ENCODE measurements at regions not wholly inside any gene's neighbourhood (a gene's known extent, or its start where the extent isn't known, plus 50 kb on each side); places are given as distances from the start of the nearest gene placed in this dataset.

- no peak for DNase-seq (ENCODE audit: extremely low spot score in 2 of 2)
- Histone ChIP-seq H3K4me3 (no peak overlapping the region), H3K4me1 (no peaks in the 10 kb centered on the region), H3K9me3 (no peaks in the 10 kb centered on the region), H3K27ac (no peak overlapping the region), H3K36me3 (no peaks in the 10 kb centered on the region), H3K27me3 (no peaks in the 10 kb centered on the region)
- TF ChIP-seq, protein P1, sequence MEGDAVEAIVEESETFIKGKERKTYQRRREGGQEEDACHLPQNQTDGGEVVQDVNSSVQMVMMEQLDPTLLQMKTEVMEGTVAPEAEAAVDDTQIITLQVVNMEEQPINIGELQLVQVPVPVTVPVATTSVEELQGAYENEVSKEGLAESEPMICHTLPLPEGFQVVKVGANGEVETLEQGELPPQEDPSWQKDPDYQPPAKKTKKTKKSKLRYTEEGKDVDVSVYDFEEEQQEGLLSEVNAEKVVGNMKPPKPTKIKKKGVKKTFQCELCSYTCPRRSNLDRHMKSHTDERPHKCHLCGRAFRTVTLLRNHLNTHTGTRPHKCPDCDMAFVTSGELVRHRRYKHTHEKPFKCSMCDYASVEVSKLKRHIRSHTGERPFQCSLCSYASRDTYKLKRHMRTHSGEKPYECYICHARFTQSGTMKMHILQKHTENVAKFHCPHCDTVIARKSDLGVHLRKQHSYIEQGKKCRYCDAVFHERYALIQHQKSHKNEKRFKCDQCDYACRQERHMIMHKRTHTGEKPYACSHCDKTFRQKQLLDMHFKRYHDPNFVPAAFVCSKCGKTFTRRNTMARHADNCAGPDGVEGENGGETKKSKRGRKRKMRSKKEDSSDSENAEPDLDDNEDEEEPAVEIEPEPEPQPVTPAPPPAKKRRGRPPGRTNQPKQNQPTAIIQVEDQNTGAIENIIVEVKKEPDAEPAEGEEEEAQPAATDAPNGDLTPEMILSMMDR (IDR thresholded peaks at IDR 0.05), result no peak
- TF ChIP-seq POLR2A (IDR thresholded peaks at IDR 0.05), result no peak
- TF ChIP-seq POLR2AphosphoS5 (IDR thresholded peaks at IDR 0.05; ENCODE audit: insufficient read depth in 1 of 2, low read depth in 1 of 2), result no peak
- intact Hi-C loops (cut with DNase I), result no loop called here
These were observed 122.1 kb upstream of the DIPK2B start for GRCh38 chrX:45322820-45323219.

DNA sequence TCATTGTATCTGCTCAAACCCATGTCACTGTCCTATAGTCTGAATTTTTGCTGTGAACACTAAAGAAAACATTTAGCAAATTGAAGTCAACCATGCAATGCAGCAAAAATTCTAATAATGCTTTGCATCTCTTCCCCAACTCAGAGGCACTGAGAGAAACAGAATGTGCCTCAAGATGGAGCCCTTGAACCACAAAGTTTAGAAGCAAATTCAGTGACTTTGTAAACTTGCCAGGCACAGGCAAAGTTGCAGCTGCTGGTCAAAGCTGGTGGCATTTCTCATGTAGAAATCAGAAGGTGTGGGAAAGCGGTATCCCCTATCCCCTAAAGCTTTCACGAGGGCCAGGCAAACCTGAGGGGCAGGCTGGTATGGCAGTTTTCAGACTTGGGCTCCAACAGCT, 121.7 kb upstream of the DIPK2B start:
- Histone ChIP-seq H3K9me3 (no peaks in the 10 kb centered on the region), H3K36me3 (no peaks in the 10 kb centered on the region), H3K27ac (no peak overlapping the region), H3K27me3 (no peaks in the 10 kb centered on the region), H3K4me1 (no peaks in the 10 kb centered on the region), H3K4me3 (no peak overlapping the region)
- no peak for DNase-seq (ENCODE audit: extremely low spot score in 2 of 2)
- TF ChIP-seq, protein P1 (IDR thresholded peaks at IDR 0.05), result peak in 1 of 3 experiments; percentile 39
- no peak for TF ChIP-seq POLR2AphosphoS5 (IDR thresholded peaks at IDR 0.05; ENCODE audit: insufficient read depth in 1 of 2, low read depth in 1 of 2)
- no peak for TF ChIP-seq POLR2A (IDR thresholded peaks at IDR 0.05)
- intact Hi-C loops (cut with DNase I), result no loop called here

GRCh38 chrX:45320191-45320590, 119.5 kb upstream of the DIPK2B start:
- H3K4me1 ChIP-seq, result no peaks in the 10 kb centered on the region
- no peaks in the 10 kb centered on the region for H3K27me3 ChIP-seq
- no peaks in the 10 kb centered on the region for H3K9me3 ChIP-seq
- no peak for TF ChIP-seq POLR2A (IDR thresholded peaks at IDR 0.05)
- no peak for TF ChIP-seq POLR2AphosphoS5 (IDR thresholded peaks at IDR 0.05; ENCODE audit: insufficient read depth in 1 of 2, low read depth in 1 of 2)
- TF ChIP-seq, protein P1 (IDR thresholded peaks at IDR 0.05), result no peak
- intact Hi-C loops (cut with DNase I), result no loop called here
- H3K4me3 ChIP-seq, result no peak overlapping the region
- no peak overlapping the region for H3K27ac ChIP-seq
- no peak for DNase-seq (ENCODE audit: extremely low spot score in 2 of 2)
- H3K36me3 ChIP-seq, result no peaks in the 10 kb centered on the region

- intact Hi-C loops (cut with DNase I), result no loop called here
- Histone ChIP-seq H3K9me3 (no peaks in the 10 kb centered on the region), H3K27me3 (no peaks in the 10 kb centered on the region), H3K4me3 (no peak overlapping the region), H3K4me1 (no peaks in the 10 kb centered on the region), H3K27ac (no peak overlapping the region), H3K36me3 (no peaks in the 10 kb centered on the region)
- TF ChIP-seq POLR2AphosphoS5 (IDR thresholded peaks at IDR 0.05; ENCODE audit: insufficient read depth in 1 of 2, low read depth in 1 of 2), result no peak
- TF ChIP-seq, protein P1 (IDR thresholded peaks at IDR 0.05), result no peak
- no peak for TF ChIP-seq POLR2A (IDR thresholded peaks at IDR 0.05)
- no peak for DNase-seq (ENCODE audit: extremely low spot score in 2 of 2)
These were observed 109.1 kb upstream of the DIPK2B start for GRCh38 chrX:45309801-45310200.

GRCh38 chrX:45309096-45309495, 108.4 kb upstream of the DIPK2B start:
- Histone ChIP-seq H3K27ac (no peak overlapping the region), H3K9me3 (no peaks in the 10 kb centered on the region), H3K36me3 (no peaks in the 10 kb centered on the region), H3K27me3 (no peaks in the 10 kb centered on the region), H3K4me3 (no peak overlapping the region), H3K4me1 (no peaks in the 10 kb centered on the region)
- TF ChIP-seq POLR2A (IDR thresholded peaks at IDR 0.05) (no peak), POLR2AphosphoS5 (IDR thresholded peaks at IDR 0.05; ENCODE audit: insufficient read depth in 1 of 2, low read depth in 1 of 2) (no peak)
- TF ChIP-seq, protein P1 (IDR thresholded peaks at IDR 0.05), result no peak
- intact Hi-C loops (cut with DNase I), result no loop called here
- no peak for DNase-seq (ENCODE audit: extremely low spot score in 2 of 2)
